NCI-H2227 (cell line): ENCODE measurements at regions not wholly inside any gene's neighbourhood (a gene's known extent, or its start where the extent isn't known, plus 50 kb on each side); places are given as distances from the start of the nearest gene placed in this dataset.
"Not testable (repeated sequence)": the region's sequence is repeated elsewhere in the genome, so short reads cannot be mapped to it uniquely, and the experiment has no call there.

Source experiments
- DNase-seq: peaks from one replicate; lab custom pipeline; 2025; ENCODE audit not compliant: unreplicated experiment; lab: John Stamatoyannopoulos, UW

DNA sequence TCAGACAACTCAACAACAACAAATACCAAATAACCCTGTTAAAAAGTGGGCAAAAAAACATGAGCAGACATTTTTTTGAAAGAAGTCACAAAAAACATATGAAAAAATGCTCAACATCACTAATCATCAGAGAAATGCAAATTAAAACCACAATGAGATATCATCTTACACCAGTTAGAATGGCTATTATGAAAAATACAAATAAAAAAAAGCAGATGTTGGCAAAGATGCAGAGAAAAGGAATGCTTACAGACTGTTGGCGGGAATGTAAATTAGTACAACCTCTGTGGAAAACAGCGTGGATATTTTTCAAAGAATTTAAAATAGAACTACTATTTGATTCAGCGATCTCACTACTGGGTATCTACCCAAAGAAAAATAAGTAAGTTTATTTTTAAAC lies 114.0 kb downstream of the SLC38A4 start:
- DNase-seq: no peak

DNA sequence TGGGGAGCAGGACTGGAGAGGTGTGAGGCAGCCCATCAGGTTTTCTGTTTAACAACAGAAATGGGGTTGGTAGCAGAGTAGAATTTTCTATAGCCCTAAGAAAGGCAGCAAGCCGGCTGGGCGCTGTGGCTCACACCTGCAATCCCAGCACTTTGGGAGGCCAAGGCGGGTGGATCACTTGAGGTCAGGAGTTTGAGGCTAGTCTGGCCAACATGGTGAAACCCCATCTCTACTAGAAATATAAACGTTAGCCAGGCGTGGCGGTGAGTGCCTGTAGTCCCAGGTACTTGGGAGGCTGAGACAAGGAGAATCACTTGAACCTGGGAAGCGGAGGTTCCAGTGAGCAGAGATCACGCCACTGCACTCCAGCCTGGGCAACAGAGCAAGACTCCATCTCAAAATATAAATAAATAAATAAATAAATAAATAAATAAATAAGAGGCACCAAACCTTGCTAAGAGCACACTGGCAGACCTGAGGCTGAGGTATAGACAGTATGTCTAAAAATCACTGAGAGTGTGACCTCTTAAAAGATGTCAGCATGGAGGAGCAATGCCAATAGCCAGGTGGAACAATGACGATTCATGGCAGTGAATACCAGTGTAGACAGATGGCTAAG lies 115.6 kb downstream of the SLC38A4 start:
- no peak for DNase-seq

DNA sequence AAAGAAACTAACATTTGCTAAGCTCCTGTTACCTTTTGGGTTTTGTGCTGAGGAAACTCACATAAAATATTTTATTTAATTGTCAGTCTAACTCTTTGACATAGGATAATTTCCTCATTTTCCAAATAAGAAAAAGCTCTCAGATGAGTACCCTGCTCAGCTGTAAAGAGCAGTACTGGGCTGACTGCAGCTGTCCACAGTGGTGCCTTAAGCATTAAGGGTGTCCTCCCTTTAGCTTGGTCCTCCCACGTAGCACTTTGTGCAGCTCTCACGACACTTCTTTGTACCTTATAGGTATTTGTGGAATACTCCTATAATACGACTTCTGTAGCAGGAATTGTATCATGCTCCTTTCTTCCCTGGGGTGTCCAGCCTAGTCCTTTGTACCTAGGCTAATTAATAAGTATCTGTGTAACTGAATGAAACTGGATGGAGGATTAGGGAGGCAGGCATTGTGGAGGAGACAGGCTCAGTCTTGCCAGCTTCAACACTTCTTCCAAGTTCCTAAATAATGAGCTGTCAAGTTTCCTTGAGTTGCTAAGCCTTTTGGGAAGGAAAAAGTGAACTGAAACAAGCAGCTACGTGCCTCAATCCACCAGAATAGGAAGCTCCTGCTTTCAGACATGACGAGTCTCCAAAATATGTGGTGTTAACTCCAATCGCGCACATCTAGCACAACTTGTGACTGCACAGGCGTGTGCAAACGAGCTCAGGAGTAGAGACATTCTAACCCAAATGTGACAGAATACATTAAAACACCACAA lies 123.0 kb downstream of the SLC38A4 start:
- no peak for DNase-seq

DNA sequence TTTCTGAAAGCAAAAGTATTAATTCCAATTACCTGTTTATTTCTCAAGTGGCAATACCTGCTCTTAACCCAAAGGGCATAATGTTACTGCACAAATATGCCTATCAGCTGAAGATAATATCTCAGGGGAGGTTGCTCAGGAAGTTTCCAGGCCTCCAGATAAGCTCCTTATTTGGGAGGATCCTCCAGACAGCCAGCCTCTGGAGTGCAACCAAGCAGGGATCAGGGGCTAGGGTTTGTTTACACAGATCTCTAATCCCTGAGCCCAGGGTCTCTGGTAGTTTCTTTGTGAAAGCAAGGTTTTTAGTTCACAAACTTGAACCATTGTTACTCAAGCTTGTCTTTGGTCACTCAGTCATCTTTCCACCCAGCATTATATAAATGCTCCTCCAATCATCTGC lies 124.4 kb downstream of the SLC38A4 start:
- no peak for DNase-seq

DNA sequence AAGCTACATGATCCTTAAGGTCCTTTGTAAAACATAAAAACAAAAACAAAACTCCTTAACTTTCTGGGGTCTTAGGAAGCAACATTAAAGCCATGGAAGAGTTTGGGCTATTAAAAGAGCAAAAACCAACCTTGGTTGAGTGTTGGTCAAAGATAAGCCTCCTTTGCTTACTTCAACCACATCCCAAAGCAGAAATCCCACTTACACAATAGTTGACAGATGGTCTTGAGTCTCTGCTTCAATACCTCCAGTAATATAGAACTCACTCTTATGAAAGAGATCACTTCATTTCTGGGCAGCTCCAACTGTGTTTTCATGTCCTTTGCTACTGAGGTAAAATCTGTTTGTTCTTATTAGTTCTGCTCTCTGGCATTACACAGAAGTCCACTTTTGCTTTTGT lies 125.8 kb downstream of the SLC38A4 start:
- DNase-seq: no peak

DNA sequence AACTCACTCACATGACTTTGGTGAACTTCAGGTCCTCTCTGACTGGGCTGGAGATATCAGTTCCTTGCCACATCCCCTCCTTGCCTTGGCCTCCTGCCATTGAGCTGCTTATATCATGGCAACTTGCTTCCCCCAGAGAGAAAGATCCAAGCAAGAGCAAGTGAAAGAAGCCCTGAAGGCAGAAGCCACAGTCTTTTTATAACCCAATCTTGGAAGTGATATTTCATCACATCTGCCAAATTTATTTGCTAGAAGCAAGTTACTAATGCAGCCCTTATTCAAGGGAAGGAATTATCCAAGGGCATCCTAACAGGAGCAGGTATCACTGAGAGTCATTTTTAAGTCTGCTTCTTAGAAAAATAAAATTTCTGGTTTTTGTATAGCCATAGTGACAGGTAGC lies 127.8 kb downstream of the SLC38A4 start:
- DNase-seq: no peak

DNA sequence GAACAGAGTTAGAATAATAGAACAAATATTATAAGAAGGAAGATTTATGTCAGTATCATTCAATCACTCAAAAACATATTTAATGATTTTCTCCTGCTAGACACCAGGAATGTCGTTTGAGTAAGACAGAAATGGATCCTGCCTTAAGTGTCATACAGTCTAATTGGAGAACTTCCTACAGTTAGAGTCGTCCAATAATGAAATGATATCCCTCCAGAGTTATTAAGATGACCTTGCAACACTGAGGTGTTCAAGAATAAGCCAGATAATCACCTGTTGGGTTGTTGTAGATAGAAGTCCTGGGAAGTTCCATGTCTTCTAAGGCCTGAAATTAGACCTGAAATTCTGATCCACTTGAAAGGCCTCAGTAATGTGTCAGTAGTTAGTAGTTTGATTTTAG lies 132.3 kb downstream of the SLC38A4 start:
- DNase-seq: no peak

DNA sequence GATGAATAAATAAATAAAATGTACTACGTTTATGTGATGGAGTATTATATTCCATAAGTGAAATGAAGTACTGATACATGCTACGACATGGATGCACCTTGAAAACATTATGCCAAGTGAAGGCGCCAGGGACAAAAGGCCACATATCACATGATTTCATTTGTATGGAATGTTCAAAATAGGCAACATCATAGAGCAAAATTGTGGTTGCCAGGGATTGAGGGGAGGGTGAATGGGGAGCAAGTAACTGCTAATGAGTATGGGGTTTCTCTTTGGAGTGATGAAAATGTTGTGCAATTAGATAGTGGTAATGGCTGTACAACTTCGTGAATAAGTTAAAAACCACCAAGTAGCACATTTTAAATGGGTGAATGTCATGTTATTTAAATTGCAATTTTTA lies 132.8 kb downstream of the SLC38A4 start:
- no peak for DNase-seq

DNA sequence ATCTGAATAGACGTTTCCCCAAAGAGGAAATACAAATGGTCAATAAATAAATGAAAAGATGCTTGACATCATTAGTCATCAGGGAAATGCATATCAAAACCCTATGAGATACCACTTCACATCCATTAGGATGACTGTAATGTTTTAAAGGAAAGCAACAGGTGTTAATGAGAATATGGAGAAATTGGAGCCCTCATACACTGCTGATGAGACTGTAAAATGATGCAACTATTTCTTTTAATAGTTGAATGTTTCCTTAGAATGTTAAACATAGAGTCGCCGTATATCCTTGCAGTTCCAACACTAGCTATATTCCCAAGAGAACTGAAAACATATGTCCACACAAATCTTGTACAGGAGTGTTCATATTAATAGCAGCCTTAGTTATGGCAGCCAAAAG lies 133.2 kb downstream of the SLC38A4 start:
- no peak for DNase-seq

DNA sequence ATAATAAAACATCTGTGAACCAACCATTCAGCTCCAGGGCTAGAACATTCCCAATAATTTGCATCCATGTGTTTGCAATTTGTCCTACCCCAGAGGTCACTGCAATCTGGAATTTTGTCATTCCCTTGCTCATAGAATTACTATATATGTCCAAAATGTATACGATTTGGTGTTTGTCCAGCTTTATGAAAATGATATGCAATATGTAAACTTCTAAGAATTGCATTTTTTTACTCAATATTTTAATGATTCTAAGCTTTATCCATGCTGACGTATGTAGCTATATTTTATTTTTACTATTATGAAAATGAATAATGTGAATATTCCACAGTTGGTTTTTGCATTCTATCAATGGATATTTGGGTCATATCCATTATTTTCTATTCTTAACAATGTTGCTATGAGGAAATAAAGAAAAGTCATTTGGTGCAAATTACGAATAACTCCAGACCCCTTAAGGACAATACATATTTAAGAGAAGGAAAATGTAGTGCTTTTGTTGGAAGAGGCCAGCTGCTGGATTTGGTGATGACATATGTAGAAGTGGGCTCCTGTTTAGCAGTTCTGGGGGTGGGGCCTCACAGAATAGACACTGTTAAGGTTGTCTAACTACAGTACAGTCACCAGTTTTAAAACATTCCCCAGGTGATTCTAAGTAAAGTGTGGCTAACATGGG lies 139.4 kb downstream of the SLC38A4 start:
- DNase-seq: no peak

DNA sequence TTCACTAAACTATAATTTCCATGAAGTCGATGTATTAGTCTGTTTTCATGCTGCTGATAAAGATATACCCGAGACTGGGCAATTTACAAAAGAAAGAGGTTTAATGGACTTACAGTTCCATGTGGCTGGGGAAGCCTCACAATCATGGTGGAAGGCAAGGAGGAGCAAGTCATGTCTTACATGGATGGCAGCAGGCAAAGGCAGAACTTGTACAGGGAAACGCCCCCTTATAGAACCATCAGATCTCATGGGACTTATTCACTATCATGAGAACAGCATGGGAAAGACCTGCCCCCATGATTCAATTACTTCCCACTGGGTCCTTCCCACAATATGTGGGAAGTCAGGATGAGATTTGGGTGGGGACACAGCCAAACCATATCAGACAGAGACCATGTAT lies 141.6 kb downstream of the SLC38A4 start:
- DNase-seq: not testable (repeated sequence)

DNA sequence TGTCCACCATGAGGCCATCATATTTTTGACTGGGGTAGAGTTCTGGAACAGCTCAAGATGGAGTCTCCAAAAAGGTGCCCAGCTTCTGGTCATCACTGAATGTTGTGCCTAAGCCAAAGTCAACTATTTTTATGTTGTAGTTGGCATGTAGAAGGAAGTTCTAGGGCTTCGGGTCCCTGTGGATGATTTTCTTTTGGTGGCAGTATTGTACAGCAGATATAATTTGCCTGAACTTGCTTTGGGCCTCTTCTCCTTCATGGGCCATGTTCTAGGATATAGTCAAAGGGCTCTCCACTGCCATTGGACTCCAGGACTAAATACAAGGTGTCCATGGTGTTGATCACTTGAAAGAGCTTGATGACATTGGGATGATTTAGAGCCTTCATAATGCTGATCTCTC lies 143.6 kb downstream of the SLC38A4 start:
- DNase-seq: no peak

DNA sequence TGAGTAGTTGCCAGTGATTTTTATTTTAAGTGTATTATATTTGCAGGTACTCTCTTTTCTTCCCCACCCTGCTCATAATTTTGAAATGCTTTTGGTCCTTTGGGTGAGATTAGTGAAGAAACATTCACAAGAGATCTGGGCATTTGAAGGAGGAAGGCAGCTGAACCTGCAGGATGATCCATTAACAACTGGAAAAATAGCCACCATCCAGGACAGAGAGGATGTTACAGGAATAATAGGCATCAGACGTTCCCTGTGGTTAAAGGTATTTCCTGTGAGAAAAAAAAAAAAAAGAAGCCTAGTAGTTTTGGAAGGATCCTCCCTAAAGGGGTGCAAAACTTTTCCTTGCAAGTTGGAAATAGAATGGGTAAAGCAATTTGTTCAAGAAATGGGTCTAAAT lies 145.3 kb downstream of the SLC38A4 start:
- DNase-seq: no peak

DNA sequence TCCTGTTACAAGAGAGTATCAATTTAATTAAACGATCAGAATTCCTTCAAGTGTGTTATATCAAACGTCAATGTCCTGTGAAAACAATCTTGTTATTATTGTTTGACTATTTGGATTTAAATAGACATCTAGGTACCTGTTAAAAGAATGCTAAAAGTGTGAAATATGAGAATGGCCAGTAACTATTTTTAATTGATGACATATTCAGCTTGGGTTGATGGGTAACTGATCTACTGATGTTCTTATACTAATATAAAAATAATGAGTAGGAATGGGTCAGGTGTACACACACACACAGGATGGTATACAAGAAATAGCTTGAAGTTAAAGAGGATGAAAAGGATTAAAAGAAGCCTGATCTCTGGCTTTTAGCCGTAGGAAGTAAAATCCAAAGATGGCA lies 146.0 kb downstream of the SLC38A4 start:
- no peak for DNase-seq

DNA sequence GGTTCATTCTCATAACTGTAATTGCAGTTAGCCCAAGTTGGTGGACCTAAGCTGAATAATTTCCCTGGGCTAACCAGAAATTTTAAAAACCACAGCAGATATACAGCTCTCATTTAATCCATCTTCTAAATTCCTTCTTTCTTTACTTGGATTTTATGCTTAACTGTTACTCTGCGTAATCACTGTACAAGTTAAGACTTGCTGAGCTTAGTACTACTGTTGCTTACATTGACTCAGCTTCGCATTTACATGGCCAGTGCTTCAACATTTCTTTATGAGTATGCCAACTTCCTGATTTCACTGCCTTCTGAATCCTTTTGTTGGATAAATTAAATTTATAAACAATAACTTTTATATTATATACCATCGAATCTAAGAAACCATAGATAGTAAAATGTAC lies 147.4 kb downstream of the SLC38A4 start:
- DNase-seq: no peak

DNA sequence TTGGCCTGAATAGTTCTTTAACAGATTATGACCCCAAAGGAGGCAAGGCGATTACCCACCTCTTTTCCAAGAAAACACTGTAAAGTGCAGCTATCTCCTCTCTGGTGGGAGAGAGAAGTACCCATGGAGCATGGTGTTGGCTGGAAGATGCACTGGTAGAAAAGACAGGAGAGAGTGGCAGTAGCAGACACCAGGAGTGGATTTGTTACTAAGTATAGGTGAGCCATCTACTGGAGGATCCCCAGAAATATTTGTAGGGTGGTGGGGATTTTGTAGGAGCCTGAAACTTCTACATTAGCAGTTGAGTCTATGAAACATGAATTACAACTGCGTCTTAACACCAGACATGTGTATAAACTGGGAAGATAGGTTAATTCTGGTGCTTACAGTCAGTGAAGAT lies 148.0 kb downstream of the SLC38A4 start:
- no peak for DNase-seq

DNA sequence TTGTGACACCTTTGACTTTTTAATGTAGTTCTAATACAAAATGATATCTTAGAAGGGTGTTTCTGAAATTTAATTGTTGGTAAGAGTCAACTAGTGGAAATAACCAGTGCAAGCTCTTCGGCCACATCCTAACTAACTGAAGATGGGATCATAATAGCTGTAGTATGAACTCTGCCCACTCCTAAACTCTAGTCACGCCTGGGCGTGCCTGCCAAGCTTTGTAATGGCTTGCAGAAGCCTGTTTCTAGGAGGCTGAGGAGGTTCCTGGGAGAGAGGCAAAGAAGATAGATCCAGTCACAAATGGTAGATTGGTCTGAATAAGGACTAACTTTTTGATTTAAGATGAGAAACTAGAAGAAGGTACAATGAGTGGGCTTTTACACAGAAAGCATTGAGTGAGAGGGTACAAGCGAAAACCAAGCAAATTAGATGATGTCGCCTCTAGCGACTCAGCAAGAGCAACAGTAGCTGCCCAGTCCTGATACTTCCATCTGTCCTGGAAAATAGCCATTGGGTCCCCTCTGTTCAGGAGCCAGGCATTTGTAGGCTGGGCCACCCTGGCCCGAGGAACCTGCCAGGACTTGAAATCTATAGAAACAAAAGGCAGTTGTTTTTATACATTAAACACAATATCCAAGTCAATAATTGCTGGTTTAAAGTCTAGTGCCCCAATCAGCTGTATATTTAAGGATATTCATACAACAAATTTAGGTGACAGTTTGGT lies 148.8 kb downstream of the SLC38A4 start:
- no peak for DNase-seq

DNA sequence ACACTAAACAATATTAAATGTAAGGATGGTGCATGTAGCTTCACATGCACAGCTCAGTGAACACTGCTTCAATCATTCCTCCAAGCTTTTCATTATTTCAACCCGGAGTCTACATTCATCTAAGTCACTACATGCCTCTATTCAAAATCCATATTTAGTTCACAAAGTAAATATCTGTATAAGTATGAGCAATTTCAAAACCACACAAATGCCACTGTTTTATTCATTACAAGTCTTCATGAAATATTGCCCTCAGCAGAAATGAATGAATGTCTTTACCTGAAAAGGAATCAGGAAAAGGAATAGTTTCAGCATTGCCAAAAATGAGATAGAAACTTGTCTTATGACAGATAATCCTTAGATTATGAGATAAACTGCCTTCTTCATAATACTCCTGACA lies 149.4 kb downstream of the SLC38A4 start:
- no peak for DNase-seq

DNA sequence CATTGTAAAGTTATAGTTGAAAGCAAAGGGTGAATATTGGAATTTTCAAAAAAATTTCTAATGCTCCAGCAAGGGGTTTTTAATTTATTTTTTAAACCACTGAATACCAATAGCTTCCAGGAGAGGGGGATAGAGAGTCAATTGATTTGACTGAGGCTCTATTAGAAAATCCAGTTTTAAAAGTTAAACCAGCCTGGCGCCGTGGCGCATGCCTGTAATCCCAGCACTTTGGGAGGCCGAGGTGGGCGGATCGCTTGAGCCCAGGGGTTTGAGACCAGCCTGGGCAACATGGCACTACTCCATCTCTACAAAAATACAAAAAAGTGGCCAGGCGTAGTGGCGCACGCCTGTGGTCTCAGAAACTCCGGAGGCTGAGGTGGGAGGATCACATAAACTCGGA lies 150.1 kb downstream of the SLC38A4 start:
- DNase-seq: peak; percentile 18

DNA sequence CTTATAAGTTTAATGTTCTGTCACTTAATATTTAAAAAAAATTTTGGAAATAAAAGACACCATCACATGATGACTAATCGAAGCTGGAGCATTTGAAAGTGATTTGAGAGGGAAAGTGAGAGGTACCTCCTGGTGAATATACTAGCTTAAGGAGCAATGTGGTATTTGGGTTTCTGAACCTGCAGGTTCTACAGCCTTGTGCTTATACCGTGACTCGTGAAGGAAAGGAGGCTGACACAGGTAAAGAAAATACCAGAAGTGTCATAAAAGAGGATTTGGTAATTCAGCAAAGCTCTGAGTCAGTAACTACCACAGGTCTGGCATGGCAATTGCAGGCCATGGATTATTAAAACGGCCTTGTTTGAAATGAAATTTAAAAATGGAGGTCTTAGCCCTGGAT lies 151.0 kb downstream of the SLC38A4 start:
- DNase-seq: no peak

DNA sequence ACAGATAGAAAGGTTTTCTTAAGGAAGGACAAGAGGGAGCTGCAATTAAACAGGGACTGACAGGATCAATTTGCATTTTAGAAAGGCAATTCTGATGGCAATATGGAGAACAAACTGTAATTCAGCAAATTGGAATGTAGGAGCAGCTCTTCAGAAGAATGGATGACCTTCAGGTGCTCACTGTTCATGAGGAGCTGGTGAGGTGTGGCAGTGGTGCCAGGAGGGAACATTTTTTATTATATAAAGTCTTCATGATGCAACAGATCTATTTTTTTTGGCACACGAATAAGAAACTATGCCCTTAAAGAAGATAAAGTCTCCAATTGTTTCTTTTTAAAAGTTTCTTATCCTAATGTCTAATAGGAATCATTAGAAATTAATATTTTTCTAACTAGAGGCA lies 151.7 kb downstream of the SLC38A4 start:
- no peak for DNase-seq

DNA sequence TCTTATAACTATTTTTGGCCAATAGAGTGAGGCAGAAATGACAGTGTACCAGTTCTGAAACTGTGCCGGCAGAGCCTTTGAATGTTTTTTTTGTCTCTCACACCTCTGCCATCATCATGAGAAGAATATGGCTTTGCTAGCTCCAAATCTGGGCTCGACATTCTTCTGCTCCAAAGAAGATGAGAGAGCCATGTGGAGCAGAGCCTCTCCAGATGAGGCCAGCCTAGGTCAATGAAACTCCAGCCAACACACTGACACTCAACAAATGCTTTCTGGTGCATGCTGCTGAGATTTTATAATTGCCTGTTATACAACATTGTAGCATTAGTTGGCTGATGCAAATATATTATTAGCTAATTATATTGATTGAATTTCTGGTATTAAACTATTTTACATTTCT lies 154.7 kb downstream of the SLC38A4 start:
- DNase-seq: no peak
